Nephron progenitor cell (in vitro differentiated cells): ENCODE measurements at regions not wholly inside any gene's neighbourhood (a gene's known extent, or its start where the extent isn't known, plus 50 kb on each side); places are given as distances from the start of the nearest gene placed in this dataset.
"Not testable (repeated sequence)": the region's sequence is repeated elsewhere in the genome, so short reads cannot be mapped to it uniquely, and the experiment has no call there.

Experiments used
- DNase-seq: peaks from one replicate; pipeline ENCODE4 v3.0.0; 2021
- H3K27ac Mint-ChIP-seq: 2 replicates; pipeline ENCODE4 v1.8.0; 2021; ENCODE audit warnings: mild to moderate bottlenecking, moderate library complexity, mixed read lengths
- H3K27me3 Mint-ChIP-seq: 2 replicates; pipeline ENCODE4 v1.8.0; 2021; ENCODE audit warnings: mild to moderate bottlenecking, low read depth, mixed read lengths; ENCODE audit not compliant: poor library complexity
- H3K36me3 Mint-ChIP-seq: 2 replicates; pipeline ENCODE4 v1.8.0; 2021; ENCODE audit warnings: low read depth, mixed read lengths
- H3K4me1 Mint-ChIP-seq: 2 replicates; pipeline ENCODE4 v1.8.0; 2021; ENCODE audit warnings: mixed read lengths
- H3K4me3 Mint-ChIP-seq: 2 replicates; pipeline ENCODE4 v1.8.0; 2021; ENCODE audit warnings: mild to moderate bottlenecking, moderate library complexity, mixed read lengths
- H3K9me3 Mint-ChIP-seq: 2 replicates; pipeline ENCODE4 v1.8.0; 2021; ENCODE audit warnings: mild to moderate bottlenecking, moderate library complexity, mixed read lengths
- CTCF ChIP-seq: fragments of 200-600 bp; sonication (generic); IDR thresholded peaks from 2 replicates; pipeline ENCODE4 v1.5.0; 2021; ENCODE audit warnings: antibody characterized with exemption

DNA sequence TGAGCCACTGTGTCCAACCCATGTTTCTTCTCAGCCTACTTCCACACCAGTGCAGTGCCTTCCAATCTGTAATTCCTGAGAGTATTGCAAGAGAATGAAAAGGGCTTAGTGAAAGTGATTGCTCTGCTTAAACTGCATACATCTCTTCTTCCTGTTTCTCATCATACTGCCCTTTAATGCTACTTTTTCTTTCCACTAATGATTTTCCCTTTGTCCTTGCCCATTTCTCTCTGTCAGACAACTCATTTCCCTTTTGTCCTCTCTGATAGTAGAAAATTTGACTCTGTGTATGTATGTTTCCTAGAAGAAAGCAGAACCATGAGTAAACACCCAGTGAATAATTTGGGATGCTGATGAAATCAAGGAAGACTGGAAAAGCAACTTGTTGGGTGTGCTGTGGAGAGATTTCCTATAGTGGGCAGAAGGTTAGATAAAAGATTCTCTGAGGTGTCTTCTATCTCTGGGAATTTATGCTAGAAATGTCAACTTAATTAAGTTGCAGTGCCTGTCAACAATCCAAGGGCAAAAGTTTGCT is 102.2 kb upstream of the CHD1 start:
- no peak overlapping the region for H3K27ac Mint-ChIP-seq
- no peaks in the 10 kb centered on the region for H3K27me3 Mint-ChIP-seq
- H3K4me1 Mint-ChIP-seq, result peaks cover 19% of the 10 kb centered on the region
- H3K36me3 Mint-ChIP-seq, result no peaks in the 10 kb centered on the region
- no peak for DNase-seq
- no peak overlapping the region for H3K4me3 Mint-ChIP-seq
- no peaks in the 10 kb centered on the region for H3K9me3 Mint-ChIP-seq
- no peak for TF ChIP-seq CTCF

DNA sequence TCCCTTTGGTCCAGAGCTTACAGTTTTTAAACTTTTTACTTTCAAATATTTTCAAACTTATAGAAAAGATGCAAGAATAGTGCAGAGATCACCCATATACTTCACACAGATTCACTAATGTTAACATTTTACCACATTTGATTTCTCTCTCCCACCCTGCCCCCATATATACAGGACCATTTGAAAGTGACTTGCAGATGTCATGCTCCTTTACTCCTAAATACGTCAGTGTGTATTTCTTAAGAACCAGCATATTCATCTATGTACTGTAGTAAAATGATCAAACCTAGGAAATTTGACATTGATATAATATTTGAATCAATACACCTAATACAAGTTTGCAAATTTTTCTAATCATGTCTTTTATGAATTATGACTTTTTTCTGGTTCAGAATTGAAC is 100.4 kb upstream of the CHD1 start:
- no peak overlapping the region for H3K27ac Mint-ChIP-seq
- no peaks in the 10 kb centered on the region for H3K36me3 Mint-ChIP-seq
- peaks cover 19% of the 10 kb centered on the region for H3K4me1 Mint-ChIP-seq
- TF ChIP-seq CTCF, result no peak
- no peak overlapping the region for H3K4me3 Mint-ChIP-seq
- DNase-seq, result no peak
- no peaks in the 10 kb centered on the region for H3K9me3 Mint-ChIP-seq
- peaks cover 3% of the 10 kb centered on the region for H3K27me3 Mint-ChIP-seq

DNA sequence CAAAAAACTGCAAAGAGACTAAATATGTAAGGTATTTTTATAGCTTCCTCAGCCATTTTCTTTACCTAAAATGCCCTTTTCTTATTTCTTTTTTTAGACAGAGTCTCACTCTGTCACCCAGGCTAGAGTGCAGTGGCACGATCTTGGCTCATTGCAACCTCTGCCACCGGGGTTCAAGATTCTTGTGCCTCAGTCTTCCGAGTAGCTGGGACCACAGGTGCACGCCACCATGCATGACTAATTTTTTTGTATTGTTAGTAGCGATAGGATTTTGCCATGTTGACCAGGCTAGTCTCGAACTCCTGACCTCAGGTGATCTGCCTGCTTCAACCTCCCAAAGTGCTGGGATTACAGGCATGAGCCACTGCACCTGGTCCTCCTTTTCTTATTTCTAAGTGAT is 99.4 kb upstream of the CHD1 start:
- H3K36me3 Mint-ChIP-seq, H3K27ac Mint-ChIP-seq, H3K27me3 Mint-ChIP-seq, DNase-seq, H3K9me3 Mint-ChIP-seq, H3K4me3 Mint-ChIP-seq: not testable (repeated sequence)
- peaks cover 19% of the 10 kb centered on the region for H3K4me1 Mint-ChIP-seq

DNA sequence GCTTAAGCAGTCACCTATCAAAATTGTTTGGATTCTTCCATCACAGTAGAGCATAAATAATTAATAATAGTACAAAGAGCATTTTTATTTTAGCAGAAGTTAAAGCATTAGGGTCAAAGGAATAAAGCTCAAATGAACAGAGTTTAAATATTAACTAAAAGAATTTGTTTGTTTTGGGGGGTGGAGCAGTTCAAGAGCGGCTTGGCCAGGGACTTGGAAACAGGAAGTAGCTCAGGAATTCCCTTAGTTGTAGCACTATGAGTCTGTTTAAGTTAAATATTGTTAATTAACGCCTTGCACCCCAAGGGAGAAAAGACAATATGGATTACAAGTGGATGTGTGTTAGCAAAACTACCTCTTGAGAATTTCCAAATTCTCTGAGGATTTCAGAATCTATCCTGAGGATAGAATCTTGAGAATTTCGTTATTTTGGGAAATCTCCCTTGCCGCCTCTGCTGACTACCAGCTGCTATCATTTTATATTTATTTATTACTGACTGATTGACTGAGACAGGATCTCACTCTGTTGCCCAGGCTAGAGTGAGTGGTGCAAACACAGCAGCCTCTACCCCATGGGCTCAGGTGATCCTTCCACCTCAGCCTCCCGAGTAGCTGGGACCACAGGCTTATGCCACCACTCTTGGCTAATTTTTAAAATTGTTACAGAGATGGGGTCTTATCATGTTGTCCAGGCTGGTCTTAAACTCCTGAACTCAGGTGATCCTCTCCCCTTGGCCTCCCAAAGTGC is 96.7 kb upstream of the CHD1 start:
- H3K27ac Mint-ChIP-seq, result no peak overlapping the region
- no peaks in the 10 kb centered on the region for H3K9me3 Mint-ChIP-seq
- no peak for DNase-seq
- peaks cover 11% of the 10 kb centered on the region for H3K4me1 Mint-ChIP-seq
- no peak for TF ChIP-seq CTCF
- H3K27me3 Mint-ChIP-seq, result peaks cover 9% of the 10 kb centered on the region
- no peak overlapping the region for H3K4me3 Mint-ChIP-seq
- H3K36me3 Mint-ChIP-seq, result no peaks in the 10 kb centered on the region

- no peak for TF ChIP-seq CTCF
- no peak overlapping the region for H3K27ac Mint-ChIP-seq
- H3K27me3 Mint-ChIP-seq, result peaks cover 9% of the 10 kb centered on the region
- DNase-seq, result no peak
- no peak overlapping the region for H3K4me3 Mint-ChIP-seq
- H3K9me3 Mint-ChIP-seq, result no peaks in the 10 kb centered on the region
- H3K4me1 Mint-ChIP-seq, result peaks cover 7% of the 10 kb centered on the region
- H3K36me3 Mint-ChIP-seq, result no peaks in the 10 kb centered on the region
These were observed 94.5 kb upstream of the CHD1 start for GRCh38 chr5:99023330-99023729.

- peaks cover 1% of the 10 kb centered on the region for H3K4me1 Mint-ChIP-seq
- DNase-seq, result no peak
These were observed 93.4 kb upstream of the CHD1 start for GRCh38 chr5:99022250-99022649.

More at GRCh38 chr5:99022250-99022649, 93.4 kb upstream of the CHD1 start:
- Mint-ChIP-seq H3K9me3 (no peaks in the 10 kb centered on the region), H3K4me3 (no peak overlapping the region), H3K27me3 (peaks cover 9% of the 10 kb centered on the region), H3K36me3 (no peaks in the 10 kb centered on the region), H3K27ac (no peak overlapping the region)
- no peak for TF ChIP-seq CTCF
